ENCODE measurements at regions not wholly inside any gene's neighbourhood (a gene's known extent, or its start where the extent isn't known, plus 50 kb on each side); places are given as distances from the start of the nearest gene placed in this dataset.
A peak's percentile ranks its signal among the peaks of the same experiment; 100 is the strongest.

GRCh38 chr5:158397278-158397677, 538.3 kb upstream of the CLINT1 start:
- no peak for DNase-seq

- DNase-seq, result no peak
Observed at GRCh38 chr5:158394102-158394501, 535.2 kb upstream of the CLINT1 start.

GRCh38 chr5:158393457-158393856, 534.5 kb upstream of the CLINT1 start:
- DNase-seq, result no peak

GRCh38 chr5:158392753-158393152, 533.8 kb upstream of the CLINT1 start:
- DNase-seq, result no peak

- no peak for DNase-seq
Observed at GRCh38 chr5:158390577-158390976, 531.6 kb upstream of the CLINT1 start.

GRCh38 chr5:158389786-158390185, 530.8 kb upstream of the CLINT1 start:
- no peak for DNase-seq

- no peak for DNase-seq
Observed at GRCh38 chr5:158388021-158388420, 529.1 kb upstream of the CLINT1 start.

- no peak for DNase-seq
Observed at GRCh38 chr5:158387499-158387898, 528.6 kb upstream of the CLINT1 start.

GRCh38 chr5:158385982-158386381, 527.0 kb upstream of the CLINT1 start:
- DNase-seq, result no peak

- no peak for DNase-seq
Observed at GRCh38 chr5:158384535-158385481, 525.9 kb upstream of the CLINT1 start.

- DNase-seq, result no peak
Observed at GRCh38 chr5:158383486-158383885, 524.5 kb upstream of the CLINT1 start.

GRCh38 chr5:158382473-158382872, 523.5 kb upstream of the CLINT1 start:
- DNase-seq, result peak in 1 of 2 experiments; percentile 19

GRCh38 chr5:158381614-158382160, 522.7 kb upstream of the CLINT1 start:
- DNase-seq, result no peak

- DNase-seq, result no peak
Observed at GRCh38 chr5:158380661-158381060, 521.7 kb upstream of the CLINT1 start.

- DNase-seq, result no peak
Observed at GRCh38 chr5:158378931-158379330, 520.0 kb upstream of the CLINT1 start.

- DNase-seq, result no peak
Observed at GRCh38 chr5:158376679-158377078, 517.7 kb upstream of the CLINT1 start.

GRCh38 chr5:158375531-158375930, 516.6 kb upstream of the CLINT1 start:
- DNase-seq, result no peak

- DNase-seq, result no peak
Observed at GRCh38 chr5:158373608-158374395, 514.9 kb upstream of the CLINT1 start.

- no peak for DNase-seq
Observed at GRCh38 chr5:158369241-158369640, 510.3 kb upstream of the CLINT1 start.

- no peak for DNase-seq
Observed at GRCh38 chr5:158368686-158369085, 509.7 kb upstream of the CLINT1 start.

- no peak for DNase-seq
Observed at GRCh38 chr5:158364367-158364766, 505.4 kb upstream of the CLINT1 start.

- DNase-seq, result no peak
Observed at GRCh38 chr5:158354958-158355357, 496.0 kb upstream of the CLINT1 start.

- no peak for DNase-seq
Observed at GRCh38 chr5:158351485-158352125, 492.7 kb upstream of the CLINT1 start.
